ENCODE measurements at regions not wholly inside any gene's neighbourhood (a gene's known extent, or its start where the extent isn't known, plus 50 kb on each side); places are given as distances from the start of the nearest gene placed in this dataset.

DNA sequence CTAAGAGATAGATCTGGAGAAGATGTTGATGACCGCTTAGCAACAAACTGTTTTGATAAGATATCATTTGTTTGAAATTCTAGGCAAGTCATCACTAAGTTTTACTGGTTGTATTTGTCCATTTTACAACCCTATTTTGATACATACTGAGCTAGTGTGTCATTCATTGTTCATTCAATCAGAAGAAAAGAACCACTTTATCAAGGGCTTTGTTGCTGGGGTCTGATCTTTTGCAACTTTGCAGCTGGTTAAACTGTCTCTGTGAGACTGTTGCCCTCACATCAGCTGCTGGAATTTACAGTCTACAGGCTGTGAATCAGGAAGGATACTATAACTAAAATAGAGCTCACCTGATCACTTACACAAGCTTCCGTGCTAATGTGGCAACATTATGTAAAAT, 290.5 kb downstream of the RFC3 start:
- intact Hi-C loops (cut with micrococcal nuclease), result no loop called here
- peaks cover 0 to 5% (median 4%) of the 10 kb centered on the region in 3 donors for H3K9me3 ChIP-seq (ENCODE audit: control extremely low read depth in 1 of 3, control insufficient read depth in 2 of 3, insufficient read depth in 1 of 3, low read length in 2 of 3)
- ChIA-PET CTCF (no interaction called here), POLR2A (no interaction called here)
- no peak overlapping the region for H3K9ac ChIP-seq (ENCODE audit: low read length)
- Mint-ChIP-seq H3K27ac (no peak overlapping the region), H3K9me3 (ENCODE audit: insufficient read depth) (peaks cover 2% of the 10 kb centered on the region), H3K4me1 (no peaks in the 10 kb centered on the region), H3K4me3 (no peak overlapping the region), H3K27me3 (no peaks in the 10 kb centered on the region)
- H3K4me1 ChIP-seq (ENCODE audit: control insufficient read depth in 2 of 2, insufficient read depth in 2 of 2, low read length in 2 of 2), result no peaks in the 10 kb centered on the region
- WGBS (ENCODE audit: insufficient coverage), result no CpG with 5 or more reads among the region's 2 CpGs
- no peak overlapping the region for H3K4me2 ChIP-seq (replicated peaks; ENCODE audit: low read depth, low read length, poor library complexity, severe bottlenecking)
- H2AFZ ChIP-seq (ENCODE audit: insufficient read depth, low read depth, low read length, poor library complexity, severe bottlenecking), result no peak overlapping the region
- H3K79me2 ChIP-seq (ENCODE audit: control insufficient read depth, insufficient read depth, low read length), result no peaks in the 10 kb centered on the region
- TF ChIP-seq, protein P1, sequence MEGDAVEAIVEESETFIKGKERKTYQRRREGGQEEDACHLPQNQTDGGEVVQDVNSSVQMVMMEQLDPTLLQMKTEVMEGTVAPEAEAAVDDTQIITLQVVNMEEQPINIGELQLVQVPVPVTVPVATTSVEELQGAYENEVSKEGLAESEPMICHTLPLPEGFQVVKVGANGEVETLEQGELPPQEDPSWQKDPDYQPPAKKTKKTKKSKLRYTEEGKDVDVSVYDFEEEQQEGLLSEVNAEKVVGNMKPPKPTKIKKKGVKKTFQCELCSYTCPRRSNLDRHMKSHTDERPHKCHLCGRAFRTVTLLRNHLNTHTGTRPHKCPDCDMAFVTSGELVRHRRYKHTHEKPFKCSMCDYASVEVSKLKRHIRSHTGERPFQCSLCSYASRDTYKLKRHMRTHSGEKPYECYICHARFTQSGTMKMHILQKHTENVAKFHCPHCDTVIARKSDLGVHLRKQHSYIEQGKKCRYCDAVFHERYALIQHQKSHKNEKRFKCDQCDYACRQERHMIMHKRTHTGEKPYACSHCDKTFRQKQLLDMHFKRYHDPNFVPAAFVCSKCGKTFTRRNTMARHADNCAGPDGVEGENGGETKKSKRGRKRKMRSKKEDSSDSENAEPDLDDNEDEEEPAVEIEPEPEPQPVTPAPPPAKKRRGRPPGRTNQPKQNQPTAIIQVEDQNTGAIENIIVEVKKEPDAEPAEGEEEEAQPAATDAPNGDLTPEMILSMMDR (IDR thresholded peaks at IDR 0.05), result no peak
- TF ChIP-seq EZH2 (IDR thresholded peaks at IDR 0.05; ENCODE audit: borderline replicate concordance, insufficient read depth, low read depth, low read length, poor library complexity, severe bottlenecking), result no peak
- no peak for ATAC-seq (ENCODE audit: low read depth)
- H3K4me3 ChIP-seq (ENCODE audit: control extremely low read depth in 1 of 5, extremely low read depth in 1 of 5, insufficient read depth in 1 of 5, low read depth in 2 of 5, low read length in 4 of 5), result no peak overlapping the region
- H3K27me3 ChIP-seq (replicated peaks in 1 of 4; ENCODE audit: control extremely low read depth in 1 of 4, control insufficient read depth in 3 of 4, insufficient read depth in 4 of 4, low read length in 3 of 4), result peaks cover 0 to 3% (median 0%) of the 10 kb centered on the region in 4 experiments
- no peak overlapping the region for H3K27ac ChIP-seq (ENCODE audit: low read length in 2 of 2)
- H4K20me1 ChIP-seq (ENCODE audit: control insufficient read depth, insufficient read depth, low read length, poor library complexity, severe bottlenecking), result no peaks in the 10 kb centered on the region
- DNase-seq, result no peak
- H3K36me3 ChIP-seq (replicated peaks in 1 of 2; ENCODE audit: control extremely low read depth in 1 of 2, control insufficient read depth in 1 of 2, extremely low read depth in 1 of 2, insufficient read depth in 2 of 2, low read length in 1 of 2), result no peaks in the 10 kb centered on the region

DNA sequence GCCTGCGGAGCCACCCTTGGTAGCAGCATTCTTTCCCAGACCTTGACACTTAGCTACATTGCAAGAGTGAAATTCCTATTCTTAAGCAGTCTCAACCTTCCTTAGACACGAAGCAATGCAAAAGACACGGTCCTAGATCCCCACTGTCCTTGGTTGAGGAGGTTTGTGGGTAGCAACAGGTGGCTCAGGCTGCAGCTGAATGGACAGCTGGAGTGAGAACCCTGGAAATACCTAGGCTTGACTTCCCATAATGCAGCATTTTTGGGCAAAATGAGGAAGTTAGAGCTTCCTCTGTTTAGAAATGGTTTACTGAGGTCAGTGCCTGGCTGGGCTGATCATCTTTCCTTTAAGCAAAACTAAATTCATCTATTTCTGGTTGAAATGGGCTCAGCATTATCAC, 296.6 kb downstream of the RFC3 start:
- no peaks in the 10 kb centered on the region for H3K79me2 ChIP-seq (ENCODE audit: control insufficient read depth, insufficient read depth, low read length)
- peaks cover 0 to 3% (median under 1%) of the 10 kb centered on the region in 3 donors for H3K9me3 ChIP-seq (ENCODE audit: control extremely low read depth in 1 of 3, control insufficient read depth in 2 of 3, insufficient read depth in 1 of 3, low read length in 2 of 3)
- H3K4me1 ChIP-seq (ENCODE audit: control insufficient read depth in 2 of 2, insufficient read depth in 2 of 2, low read length in 2 of 2), result no peaks in the 10 kb centered on the region
- Mint-ChIP-seq H3K27me3 (no peaks in the 10 kb centered on the region), H3K4me1 (no peaks in the 10 kb centered on the region), H3K27ac (no peak overlapping the region), H3K9me3 (ENCODE audit: insufficient read depth) (peaks cover 2% of the 10 kb centered on the region), H3K4me3 (no peak overlapping the region)
- H2AFZ ChIP-seq (ENCODE audit: insufficient read depth, low read depth, low read length, poor library complexity, severe bottlenecking), result no peak overlapping the region
- ATAC-seq (ENCODE audit: low read depth) (no peak), DNase-seq (no peak)
- no peak overlapping the region for H3K4me3 ChIP-seq (ENCODE audit: control extremely low read depth in 1 of 5, extremely low read depth in 1 of 5, insufficient read depth in 1 of 5, low read depth in 2 of 5, low read length in 4 of 5)
- TF ChIP-seq, protein P1 (IDR thresholded peaks at IDR 0.05), result no peak
- no peak for TF ChIP-seq EZH2 (IDR thresholded peaks at IDR 0.05; ENCODE audit: borderline replicate concordance, insufficient read depth, low read depth, low read length, poor library complexity, severe bottlenecking)
- no peak overlapping the region for H3K27ac ChIP-seq (ENCODE audit: low read length in 2 of 2)
- H4K20me1 ChIP-seq (ENCODE audit: control insufficient read depth, insufficient read depth, low read length, poor library complexity, severe bottlenecking), result no peaks in the 10 kb centered on the region
- no peaks in the 10 kb centered on the region for H3K36me3 ChIP-seq (replicated peaks in 1 of 2; ENCODE audit: control extremely low read depth in 1 of 2, control insufficient read depth in 1 of 2, extremely low read depth in 1 of 2, insufficient read depth in 2 of 2, low read length in 1 of 2)
- intact Hi-C loops (cut with micrococcal nuclease), result no loop called here
- POLR2A ChIA-PET, result no interaction called here
- H3K9ac ChIP-seq (ENCODE audit: low read length), result no peak overlapping the region
- WGBS (ENCODE audit: insufficient coverage), result no CpG with 5 or more reads among the region's 3 CpGs
- no peak overlapping the region for H3K4me2 ChIP-seq (replicated peaks; ENCODE audit: low read depth, low read length, poor library complexity, severe bottlenecking)
- no peaks in the 10 kb centered on the region for H3K27me3 ChIP-seq (replicated peaks in 1 of 4; ENCODE audit: control extremely low read depth in 1 of 4, control insufficient read depth in 3 of 4, insufficient read depth in 4 of 4, low read length in 3 of 4)
- CTCF ChIA-PET, result no interaction called here
